Stimulated activated CD4-positive, alpha-beta T cell treated with anti-CD3 and anti-CD28 coated beads, Interleukin-2, amount 100 ng/mL, for 24 hours (primary cell): ENCODE measurements at regions not wholly inside any gene's neighbourhood (a gene's known extent, or its start where the extent isn't known, plus 50 kb on each side); places are given as distances from the start of the nearest gene placed in this dataset.

Experiments
- DNase-seq, 2 donors: peaks; one replicate each; pipeline ENCODE4 v3.0.0-alpha.2; 2020

DNA sequence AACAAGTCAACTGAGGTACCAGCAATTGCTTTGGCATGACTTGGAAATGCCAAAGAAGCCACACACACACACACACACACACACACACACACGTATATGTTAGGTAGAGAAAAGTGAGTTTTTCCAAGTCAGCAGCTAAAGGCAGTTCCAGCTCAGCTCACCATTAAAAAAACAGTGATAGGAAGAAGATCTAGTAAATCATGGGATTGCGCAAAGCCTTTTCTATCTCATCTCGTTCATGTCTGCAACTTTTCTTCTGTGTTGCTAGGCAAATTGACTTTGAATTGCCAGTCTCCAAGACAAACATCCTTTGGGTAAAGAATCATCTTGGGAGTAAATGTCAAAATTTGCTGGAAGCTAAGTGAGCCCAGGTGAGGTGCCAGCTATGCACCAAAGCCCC, 500.1 kb downstream of the ENC1 start:
- DNase-seq, result no peak

DNA sequence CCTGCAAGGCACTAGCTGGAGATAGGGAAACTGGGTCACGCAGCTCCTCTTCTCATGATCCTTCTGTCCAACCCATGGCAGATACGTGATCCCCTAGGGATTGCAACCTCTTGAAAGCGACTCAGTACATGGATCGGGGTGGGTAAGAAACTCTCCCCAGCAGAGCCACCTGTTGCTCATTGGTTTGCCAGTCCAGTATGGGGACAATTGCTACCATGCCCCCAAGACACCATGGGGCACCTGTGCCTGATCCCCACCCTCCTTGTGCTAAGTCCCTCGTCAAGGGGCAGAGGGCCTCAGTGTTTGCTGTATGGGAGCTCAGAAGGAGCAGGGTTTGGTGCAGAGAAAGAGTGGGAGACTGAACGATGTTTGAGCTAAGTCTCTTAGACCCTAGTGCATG, 500.9 kb downstream of the ENC1 start:
- DNase-seq, result no peak

DNA sequence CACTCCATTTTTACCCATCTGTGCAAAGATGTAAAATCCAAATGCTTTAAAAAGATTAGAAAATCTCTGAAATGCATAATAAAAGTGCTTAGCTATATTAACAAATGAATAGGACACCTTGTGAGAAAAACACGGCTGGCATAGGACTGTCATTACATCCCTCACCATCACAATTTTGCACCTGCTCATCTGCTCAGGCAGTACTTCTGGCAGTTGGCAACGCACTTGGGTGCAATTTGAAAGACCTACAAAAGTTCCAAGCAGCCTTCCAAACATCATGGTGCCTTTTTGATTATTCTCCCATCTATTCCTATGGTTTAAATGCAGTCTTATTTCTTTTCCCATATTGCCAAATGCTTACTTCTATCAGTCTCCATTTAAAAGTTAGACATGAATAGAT, 501.8 kb downstream of the ENC1 start:
- no peak for DNase-seq

DNA sequence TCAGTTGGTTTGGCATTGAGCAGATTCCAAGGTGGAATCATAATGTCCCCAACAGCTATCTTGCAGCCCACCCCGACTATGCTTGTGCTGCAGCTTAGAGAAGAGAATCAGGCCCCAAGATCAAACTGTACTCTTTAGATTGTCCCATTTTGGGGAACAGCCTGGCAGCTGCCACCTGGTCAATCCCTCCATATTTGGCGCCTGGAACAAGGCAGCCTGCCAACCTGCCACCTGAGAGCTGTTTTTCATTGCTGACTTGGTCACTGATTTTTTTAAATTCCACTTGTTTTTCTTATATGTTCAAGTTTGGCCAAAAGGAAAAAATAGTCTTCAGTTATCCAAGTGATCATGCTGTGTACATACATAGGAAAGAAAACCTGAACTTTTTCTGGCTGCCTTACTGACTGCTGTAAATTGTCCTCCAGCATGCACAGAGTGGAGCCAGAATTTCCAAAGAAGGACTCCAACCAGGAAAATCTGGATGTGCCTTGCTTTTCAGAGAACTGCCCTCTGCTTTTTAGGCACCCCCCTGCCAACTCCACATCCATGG, 504.2 kb downstream of the ENC1 start:
- DNase-seq, result no peak

DNA sequence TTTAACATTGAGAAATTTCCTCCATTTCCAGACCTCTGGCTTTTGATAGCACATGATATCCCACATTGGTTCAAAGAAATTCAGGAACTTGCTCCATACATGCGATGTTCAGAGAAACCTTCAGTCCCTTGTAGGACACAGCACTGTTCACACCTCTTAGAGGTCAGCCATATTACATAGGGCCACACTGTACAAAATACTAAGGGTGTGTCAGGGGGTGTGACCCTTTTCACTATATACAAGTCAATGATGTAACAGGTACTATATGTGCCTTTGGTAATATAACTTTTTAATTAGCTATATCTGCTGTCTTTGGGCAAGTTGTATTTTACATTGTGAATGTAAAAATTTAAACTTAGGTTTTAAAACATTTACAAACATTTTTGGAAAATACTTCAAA, 505.5 kb downstream of the ENC1 start:
- no peak for DNase-seq

DNA sequence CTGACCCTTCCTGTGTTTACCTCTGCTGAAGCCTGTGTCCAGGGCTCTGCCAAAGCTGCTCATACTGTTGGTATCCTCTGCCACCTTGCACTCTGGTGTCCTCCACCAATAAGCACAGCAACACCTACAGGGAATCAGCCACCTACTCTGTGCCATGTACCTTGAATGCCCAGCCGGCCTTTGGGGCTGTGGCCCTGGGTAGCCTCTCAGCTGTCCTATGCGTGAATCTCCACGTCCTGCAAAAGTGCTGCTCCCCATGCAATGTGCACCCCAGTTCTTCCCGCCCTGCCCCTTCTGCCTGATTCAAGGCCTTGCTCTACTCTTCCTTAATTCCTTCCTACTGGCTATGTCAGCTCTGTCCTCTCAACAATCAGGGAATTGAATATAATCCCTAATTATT, 506.5 kb downstream of the ARHGEF28 start:
- DNase-seq, result no peak

DNA sequence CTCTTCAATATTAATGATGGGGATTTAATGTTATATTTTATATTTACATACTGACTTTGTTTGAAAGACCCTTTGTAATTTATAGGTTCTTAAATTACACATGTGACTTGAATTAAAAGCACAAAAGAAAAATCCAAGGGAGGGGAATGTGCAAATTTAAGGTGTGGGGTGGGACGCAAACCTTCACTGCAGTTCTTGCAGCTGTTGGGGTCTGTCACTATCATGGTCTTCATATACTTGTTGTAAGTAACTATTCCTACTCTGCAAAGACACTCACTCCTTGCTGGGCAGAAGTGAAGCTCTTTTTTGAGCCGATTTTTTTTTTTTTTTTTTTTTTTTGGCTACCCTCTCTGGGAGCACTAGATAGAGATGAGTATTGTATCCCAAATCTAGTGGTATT, 505.3 kb downstream of the ARHGEF28 start:
- DNase-seq, result no peak

DNA sequence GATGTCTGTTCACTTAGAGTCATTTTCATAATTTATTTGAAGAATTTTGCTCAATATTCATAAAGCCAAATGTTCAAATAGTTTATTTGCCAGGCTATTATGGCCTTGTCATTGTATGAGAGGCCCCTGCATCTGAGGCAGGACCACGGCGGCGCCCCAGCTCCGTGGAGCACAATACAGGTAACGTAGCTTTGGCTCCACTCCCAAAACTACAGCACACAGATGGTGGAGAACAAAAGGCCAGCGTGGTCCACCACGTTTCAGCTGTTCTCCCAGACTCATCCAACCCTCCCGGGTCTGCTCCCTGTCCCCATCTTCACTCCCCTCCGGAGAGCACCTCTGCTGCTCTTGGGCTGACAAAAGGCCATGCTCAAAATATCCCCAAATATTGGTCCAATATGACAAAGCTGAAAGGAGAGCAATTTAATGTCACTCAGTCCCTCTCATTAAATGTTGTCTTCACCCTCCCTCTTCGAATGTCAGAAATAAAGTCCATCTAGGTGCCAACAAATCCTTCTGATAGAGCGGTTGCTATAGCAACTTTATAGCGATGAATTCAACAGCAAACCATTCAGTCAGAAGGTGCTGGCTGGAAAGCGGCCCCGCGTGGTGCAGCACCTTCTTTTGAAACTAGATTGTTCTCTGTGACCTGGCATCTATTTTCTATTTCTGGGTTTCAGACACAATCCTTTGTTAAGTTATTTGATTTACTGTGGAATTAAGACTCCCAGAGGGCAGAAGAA, 504.3 kb downstream of the ARHGEF28 start:
- no peak for DNase-seq

DNA sequence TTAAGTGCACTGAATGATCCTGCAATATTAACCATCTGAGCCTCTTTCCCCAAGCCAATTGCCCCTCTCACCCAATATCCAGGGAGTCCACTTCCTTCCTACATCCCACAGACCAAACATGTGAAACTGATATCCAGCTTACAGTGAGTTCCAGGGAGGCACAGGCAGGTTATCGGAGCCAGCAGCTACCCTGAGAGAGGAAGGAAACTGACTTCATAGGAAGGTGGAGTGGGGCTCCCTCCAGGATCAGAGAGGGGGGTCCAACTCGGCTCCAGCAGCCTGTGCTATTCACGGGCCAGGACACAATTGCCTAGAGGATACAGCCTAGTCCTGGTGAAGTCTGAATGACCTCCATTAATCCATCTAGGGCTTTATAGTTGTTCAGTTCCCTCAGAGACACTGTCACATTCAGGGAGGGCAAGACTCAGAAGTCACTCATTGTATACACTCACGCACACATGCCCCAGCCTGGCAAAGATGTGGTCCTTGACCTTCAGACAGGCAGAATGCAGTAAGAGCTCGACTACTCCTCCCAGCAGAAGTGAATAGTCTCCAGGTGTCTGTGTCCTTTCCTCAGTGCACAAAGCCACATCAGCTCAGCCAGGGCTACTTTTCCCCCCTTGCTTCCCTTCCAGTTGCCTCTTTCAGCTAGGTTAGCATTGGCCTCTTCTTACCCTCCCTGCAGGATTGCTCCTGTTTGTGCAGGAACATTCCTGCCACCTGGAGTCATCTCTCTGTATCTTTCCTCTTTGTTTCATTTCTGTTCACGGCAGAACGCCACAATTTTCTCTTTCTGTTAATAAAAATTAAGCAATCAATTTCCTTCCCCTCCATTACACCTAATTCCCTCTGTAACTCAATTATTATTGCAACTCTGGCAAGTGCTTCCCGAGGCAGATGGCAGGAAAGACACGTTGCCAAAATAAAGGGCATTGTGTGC, 501.7 kb downstream of the ARHGEF28 start:
- no peak for DNase-seq

DNA sequence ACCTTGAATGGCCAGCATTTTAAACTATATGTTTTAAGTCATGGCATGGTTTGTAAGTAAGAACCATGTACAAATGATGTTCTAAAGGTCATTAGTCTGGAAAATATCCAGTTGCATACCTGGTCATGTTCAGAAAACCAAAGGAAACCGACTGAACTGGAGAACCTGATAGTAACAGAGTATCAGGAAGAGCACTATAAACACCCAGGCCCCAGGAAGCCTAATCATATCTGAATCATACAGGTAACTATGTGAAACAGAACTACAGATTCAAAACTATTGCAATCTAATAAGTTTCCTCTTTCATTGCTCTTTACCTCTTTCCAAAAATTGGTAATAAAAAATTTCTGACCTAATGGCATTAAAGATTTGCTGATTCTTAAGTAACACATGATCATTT, 500.3 kb downstream of the ARHGEF28 start:
- no peak for DNase-seq

DNA sequence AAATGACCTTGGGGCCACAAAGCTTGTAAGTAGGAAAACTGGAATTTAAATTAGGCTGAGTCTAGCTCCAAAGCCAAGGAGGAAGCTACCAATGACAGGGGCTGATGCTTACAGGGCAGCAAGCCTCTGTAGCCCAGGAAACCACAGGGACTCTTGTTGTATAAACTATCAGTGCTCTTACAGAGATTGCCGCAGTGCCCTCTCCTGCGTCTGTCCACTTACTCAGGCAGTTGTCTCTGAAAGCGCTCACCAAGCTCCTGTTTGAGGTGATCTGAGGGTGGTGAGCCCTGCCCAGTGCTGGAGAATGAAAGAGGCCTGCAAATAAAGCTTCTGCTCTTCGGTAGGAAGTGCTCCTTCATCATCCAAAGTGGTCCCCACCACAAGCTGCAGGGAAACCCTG, 498.8 kb downstream of the ARHGEF28 start:
- DNase-seq, result no peak

DNA sequence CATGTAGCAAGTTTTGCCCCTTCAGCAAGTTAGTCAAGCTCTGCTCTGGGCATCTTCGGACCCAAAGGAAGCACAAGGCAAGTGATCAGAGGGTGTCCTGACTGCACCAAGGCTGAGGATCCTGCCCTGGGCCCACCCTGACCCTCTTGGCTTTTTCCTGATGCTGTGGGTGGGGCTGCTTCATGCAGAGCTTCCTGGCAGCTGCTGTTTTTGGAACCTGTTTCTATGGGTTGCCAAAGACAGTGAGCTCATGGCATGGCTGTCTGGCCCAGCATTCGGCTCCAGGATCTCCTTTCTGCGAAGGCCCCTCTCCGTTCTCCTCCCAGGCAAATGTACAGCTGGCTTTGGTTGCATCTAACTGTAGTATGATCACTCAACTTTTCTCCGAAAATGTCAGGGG, 497.9 kb downstream of the ARHGEF28 start:
- no peak for DNase-seq

DNA sequence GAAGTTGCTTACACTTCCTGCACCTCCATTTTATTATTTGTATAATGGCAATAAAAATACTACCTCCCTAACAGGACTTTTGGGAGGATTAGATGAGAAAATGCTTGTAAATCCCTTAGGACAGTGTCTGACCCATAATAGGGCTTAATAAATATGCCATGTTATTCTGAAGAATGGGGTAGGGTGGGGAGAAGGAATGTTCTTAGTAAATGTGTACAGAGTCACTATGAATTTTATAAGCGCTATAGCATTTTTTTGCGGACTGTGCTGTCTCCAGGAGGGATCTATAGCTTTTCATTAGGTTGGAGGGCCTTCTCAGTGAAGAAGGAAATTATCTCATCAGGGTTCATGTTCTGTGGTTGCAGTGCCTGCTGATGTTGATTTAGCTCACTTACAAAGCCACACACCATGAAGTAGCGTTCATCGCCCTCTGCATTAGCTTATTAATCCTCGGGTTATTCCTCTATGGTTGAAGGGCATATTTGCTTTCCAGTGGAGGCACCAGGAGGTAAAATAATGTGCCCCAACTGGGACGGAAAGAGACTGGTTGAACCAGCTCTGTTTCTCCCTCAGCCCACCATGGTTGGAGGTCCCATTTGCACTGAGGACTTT, 497.1 kb downstream of the ARHGEF28 start:
- DNase-seq, result no peak

DNA sequence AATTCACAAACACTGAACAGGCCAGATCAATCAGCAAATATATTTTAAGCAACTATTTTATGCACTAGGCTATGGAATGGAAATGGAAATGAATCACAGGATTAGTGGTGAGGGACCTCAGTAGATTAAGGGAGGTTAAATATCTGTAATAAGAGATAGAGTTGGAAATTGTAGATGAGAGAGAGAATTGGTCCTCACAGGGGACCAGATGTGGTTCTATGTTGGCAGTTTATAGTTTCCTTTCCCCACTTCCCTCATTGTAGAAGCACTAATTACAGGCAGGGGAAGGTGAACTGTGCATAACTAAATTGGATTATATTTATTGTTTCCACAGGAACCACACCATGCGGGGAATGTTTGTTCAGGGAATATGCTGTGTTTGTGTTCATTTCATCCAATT, 496.2 kb downstream of the ARHGEF28 start:
- DNase-seq, result no peak

DNA sequence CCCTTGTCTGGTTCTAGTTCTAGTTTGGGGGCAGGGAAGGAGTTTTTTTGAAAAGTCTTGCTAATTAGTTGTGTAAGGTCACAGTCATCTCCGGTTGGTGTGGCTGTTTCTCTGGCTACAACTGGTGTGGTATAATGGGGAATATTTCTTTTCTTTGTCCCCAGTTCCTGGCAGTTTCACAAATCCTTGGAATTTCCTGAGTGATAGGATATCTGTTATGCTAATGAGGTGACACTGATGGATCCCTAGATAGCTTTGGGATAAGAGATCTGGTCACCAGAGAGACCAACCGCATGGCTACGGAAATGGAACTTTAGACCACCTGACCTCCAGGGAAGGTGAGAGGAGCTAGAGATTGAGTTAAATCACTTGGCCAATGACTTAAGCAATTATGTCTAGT, 494.6 kb downstream of the ARHGEF28 start:
- DNase-seq, result no peak

DNA sequence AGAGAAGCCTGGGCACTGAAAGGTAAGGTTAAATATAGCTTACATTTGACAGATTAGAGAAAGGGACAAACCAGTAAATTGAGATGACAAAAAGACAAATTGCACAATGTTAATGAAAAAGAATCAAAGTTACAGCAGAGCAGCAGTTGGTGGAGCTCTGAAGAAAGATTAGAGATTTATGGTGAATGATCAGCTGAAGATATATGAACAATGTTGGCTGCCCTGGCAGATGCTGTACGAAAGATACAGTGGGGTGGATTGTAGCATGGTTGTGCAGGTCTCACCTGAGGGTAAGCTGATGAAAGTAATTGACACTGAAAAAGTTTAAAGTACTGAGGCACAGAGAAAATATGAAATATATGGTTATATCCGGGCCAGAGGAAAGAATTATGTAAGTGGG, 492.1 kb downstream of the ARHGEF28 start:
- DNase-seq, result no peak

DNA sequence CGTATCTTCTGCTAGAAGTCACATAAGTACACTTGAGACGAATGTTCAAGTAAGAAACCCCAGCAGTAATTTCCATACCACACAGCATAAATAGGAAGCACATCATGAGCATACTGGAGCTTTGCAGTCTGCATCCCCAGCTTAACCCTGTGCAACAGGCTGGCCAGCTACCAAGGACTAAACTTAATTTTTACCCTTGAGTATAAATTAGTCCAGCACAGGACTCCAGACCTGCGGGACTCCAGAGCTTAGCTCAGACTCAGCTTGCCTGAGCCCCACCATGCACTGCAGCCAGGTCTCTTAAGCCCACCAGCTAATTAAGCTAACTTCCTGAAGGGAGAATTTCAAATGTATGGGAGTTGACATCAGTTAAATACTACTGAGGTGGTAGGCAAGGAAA, 491.0 kb downstream of the ARHGEF28 start:
- no peak for DNase-seq

DNA sequence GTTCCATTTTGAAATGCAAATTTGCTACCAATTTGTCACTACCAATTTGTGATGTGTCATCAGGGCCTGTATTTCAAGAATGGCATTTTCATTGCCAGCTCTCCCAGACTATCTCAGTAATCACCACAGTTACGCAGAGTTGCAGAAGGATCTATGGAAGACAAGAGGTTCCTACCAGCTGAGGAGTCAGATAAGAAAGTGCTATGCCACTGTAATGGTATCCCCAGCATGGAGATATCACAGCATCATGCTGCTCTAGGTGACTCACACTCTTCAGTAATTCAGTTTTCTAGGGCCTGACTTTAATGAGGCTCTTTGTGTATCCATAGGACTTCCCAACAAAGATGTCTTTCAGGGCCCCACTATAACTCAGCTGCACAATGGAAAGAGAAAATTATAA, 490.3 kb downstream of the ARHGEF28 start:
- DNase-seq, result no peak

DNA sequence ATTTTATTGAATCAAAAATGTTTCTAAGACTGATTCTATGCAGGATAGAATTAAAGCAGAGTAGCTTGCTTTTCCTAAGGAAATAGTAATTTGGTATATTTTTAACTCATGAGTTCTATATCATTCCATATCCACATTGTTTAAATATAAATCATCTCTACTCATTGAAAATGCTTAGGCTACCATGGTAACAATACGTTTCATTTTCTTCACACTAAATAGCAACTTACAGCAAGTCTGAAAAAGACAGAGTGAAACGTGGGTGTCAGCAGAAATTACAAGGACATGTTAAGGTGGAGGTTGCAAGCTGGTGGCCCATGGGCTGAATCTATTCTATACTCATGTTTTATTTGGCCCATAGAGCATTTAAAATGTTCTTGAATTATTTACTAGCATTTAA, 487.9 kb downstream of the ARHGEF28 start:
- no peak for DNase-seq

DNA sequence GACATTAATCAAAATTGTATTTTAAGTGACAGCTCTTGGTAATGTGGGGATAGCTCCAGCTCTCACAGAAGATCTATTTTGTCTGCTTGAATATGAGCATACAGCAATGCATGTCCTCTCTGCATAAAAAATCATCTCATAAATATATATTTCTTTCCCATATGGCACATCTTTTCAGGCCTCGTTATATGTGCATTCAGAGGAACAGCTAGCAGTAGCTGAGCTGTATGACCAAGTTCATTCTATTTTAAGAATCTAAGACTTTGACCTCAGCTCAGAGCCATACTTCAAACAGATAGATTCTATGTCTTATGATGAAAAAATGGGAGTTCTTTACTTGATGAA, 487.2 kb downstream of the ARHGEF28 start:
- no peak for DNase-seq

DNA sequence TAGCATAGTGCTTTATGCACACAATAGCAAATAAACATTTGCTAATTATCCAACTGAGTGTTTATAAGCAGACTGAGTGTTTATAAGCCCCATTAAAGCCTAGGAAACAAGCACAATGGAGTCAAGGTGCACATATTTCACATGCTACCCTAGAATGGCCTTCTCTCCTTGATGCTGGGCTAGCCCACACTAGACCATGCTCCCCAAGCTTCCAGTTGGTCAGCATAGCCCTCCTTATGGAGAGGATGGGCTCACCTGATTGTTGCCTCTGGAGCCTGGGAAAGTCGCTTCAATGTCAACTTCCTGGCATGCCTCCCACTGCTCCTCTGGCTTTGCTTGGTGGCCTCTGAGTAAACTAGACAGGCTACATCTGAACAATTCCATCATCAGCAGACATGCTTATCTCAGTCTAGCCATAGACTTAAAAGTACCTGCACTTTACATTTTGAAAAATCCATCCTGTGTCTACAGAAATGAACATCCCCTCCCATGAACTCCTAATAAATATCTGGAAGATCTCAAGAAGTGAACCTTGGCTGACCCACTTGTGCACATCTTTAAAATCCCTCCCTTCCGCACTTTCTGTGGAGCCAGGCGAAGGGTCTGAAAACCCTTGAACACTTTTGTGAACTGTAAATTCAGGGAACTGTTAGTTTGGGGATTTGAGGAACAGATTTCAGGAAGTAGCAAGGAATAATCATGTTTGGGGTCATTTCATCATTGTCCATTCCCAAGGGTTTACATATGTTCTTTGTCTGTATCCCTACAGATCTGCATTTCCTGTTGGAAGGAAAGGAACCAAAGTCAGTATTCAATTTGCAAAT, 486.6 kb downstream of the ARHGEF28 start:
- no peak for DNase-seq

DNA sequence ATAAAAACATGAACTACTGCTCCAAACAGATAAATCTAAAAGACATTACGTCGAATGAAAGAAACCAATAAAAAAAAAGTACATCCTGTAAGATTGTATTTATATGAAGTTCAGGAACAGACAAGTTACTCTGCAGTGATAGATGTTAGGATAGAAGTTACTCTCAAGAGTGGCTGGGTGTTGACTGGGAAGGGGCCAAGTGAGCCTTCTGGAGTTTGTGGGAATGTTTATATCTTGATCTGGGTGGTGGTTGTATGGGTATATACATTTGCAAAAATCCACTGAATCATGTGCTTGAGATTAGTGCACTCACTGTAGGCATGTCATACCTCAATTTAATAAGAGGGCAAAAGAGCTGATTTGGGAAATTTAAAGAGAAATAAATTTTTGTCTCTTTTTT, 485.8 kb downstream of the ARHGEF28 start:
- no peak for DNase-seq

DNA sequence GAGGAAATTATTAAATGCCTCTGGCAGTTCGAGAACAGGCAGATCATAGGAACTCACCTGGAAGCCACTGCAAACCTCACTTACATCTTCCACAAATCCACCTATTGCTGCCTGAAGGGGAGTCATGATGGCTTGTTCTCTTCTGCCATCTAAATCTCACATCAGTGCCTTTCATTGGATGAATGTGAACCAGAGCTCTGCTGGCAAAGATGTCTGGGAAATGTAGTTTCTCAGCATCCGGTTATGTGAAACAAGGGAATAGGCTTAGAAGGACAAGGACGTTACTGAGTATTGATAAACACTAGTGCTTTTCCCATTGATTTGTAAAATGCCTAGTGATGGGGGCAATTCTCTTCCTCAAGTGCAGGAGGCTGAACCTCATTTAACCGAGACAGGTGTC, 483.3 kb downstream of the ARHGEF28 start:
- no peak for DNase-seq
